ENCODE measurements at regions not wholly inside any gene's neighbourhood (a gene's known extent, or its start where the extent isn't known, plus 50 kb on each side); places are given as distances from the start of the nearest gene placed in this dataset.

DNA sequence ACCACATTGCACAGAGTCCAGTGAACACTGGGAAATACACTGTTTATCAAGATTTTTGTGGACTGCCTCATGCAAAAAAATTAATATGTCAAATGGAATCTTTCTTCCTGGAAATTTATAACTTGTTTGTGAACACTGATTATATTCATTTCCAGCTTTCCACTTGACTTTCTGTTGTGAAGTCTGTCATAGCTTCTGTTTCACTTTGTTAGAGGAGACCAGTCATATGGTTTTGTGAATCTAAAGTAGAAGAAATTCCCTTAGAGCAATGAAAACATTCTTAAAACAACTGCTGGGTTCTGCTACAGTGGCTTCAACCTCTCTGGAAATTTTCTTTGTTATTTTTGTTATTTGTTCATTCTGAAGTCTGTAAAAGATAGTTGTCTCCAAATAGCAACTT lies 349.5 kb upstream of the NFE2L3 start:
- DNase-seq (ENCODE audit: low read depth) = no peak

DNA sequence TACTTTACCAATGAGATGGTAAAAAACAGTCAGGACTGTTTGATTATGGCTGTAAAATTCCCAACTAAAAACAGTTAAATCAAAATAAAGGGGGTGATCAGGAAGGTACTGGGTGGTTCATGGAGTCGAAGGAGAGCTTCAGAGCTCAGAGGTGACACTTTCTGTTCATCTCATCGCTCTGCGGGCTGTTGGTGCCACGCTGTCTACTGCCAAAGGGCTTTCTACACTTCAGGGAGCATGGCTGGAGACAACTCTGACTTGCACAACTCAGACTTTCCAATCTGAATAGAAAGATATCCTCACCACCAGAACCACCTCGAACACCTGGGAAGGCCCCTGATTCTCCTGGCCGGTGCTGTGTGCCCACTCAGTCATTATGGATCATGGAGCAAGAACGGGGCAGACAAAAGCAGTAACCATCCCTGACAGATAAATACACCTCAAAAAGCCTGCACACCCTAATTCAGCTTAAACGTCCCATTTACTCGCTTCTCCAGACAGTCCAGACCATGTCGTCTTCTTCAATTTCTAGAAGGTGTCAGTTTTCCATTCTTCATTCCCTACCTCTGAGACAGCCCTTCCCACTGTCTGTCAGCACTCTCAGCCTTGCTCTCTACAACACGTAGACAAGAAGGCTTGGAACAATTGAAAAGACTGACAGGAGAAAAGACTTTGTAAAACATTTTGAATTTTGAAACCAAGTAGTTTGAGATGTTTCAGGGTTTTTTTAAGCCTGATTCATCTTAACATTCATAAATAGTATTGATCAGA lies 348.7 kb upstream of the NFE2L3 start:
- DNase-seq (ENCODE audit: low read depth) = no peak

DNA sequence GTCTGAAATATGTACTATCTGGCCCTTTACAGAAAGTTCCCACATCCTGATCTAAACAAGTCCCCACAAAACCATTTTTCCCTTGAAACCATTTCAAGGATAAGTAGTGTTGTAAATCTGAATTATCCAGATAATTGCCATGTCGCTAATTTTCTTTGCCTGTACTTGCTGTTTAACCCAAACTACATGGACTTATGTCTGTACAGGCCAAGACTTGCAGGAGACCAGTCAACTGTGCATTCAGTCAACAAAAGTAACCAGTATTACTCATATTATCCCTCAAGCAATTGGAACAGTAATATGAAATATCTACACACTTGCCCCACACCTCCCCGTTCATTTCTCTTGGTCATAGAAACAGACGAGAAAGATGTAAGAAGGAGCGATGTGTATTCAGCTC lies 347.8 kb upstream of the NFE2L3 start:
- DNase-seq (ENCODE audit: low read depth) = no peak

DNA sequence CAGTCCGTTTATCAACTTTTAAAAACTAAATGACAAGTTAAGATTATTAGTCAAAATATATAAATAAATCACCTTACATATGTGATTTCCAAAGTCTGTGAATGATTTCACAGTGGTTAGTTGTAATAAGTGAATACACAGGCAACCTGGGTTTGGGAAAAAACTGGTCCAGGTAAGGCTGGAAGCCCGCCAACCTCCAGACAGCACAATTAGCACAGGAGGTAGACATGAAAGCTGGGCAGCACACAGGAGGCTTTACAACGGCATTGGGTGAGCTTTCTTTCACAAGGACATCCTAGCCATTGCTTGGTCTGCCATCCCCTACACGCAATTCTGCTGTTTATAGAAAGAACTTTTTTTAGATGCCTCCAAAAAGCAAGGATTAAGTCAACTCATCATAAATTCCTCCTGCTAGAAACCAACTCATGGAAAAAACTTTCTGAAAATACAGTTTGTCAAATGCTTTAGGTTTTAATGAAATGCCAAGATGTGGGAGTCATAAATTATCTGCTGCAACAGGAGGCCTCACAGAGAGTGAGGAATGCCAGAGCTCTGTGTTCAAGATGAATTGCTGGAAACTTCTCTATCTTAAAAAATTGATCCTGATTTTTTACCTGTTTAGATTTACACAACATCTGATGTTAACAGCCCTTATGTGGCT lies 346.8 kb upstream of the NFE2L3 start:
- no peak for DNase-seq (ENCODE audit: low read depth)

DNA sequence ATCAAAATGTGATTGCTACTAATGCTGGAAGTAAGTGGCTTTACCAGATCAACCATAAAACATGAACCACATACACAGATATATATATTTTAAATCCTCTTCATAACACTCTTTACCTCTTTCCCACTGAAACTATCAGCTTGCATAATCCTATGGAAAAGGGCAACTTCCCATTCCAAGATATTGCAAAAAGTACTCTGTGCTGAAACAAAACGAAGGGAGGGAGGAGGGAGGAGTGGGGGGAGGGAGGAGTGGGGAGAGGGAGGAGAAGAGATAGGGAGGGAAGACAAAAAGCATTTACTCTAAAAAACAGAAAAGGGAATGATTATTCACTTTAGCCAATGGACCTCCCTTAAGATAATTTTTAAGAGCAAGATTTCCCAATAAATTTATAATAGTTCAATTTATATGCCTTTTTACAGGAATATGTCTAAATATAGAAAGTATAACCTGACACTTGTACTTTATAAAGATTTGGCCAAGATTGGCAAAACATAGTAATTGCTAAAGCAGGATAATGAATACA lies 344.8 kb upstream of the NFE2L3 start:
- no peak for DNase-seq (ENCODE audit: low read depth)

DNA sequence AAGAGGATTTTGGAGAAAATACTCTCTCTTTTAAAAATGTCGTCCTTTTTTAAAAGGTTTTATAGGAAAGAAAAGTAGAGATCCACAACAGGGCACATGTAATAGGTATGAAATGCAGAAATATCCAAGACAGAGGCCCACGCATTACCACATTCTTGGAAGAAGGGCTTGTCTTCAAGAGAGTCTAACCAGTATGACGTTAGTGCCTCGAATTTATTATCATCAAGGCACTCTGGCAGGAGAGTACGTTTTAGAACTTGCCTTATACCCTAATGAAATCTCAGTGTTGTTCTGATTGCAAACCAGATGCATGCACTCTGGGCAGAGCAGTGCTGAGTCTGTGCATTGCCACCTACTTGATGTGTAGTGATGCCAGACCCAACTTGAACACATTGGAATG lies 342.6 kb upstream of the NFE2L3 start:
- no peak for DNase-seq (ENCODE audit: low read depth)

DNA sequence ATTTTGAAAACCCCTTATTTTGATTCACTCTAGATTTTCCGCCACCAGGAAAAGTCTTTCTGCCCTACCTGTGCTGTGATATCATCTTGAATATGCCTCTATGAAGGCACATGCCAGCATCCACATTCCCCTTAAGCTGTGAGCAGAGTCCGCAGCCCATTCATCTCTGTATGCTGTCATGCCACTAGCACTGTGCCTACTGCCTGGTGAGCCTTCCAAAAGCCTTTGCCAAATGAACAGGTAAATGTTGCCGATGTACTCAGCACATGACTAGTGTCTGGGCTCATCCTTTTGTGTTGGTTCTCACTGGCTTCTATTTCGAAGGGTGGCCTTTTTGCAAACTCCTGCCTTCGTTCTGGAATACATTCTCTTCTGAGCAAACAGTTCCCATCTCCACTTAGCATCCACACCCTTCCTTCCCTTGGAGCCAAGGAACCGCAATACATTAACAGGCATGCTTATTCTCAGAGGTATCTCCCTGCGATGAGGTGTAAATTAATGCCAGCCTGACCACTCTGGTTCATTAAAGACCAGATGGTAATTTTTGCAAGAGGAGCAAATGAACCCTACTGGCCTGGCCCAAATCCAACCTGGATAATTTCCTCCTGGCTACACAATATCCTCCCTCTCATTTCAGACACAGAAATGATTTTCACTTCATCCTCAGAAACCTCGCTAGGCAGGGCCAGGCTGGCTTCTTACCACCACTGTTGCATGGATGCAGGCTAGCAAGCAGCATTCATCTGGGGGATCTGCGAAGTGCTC lies 339.7 kb upstream of the NFE2L3 start:
- DNase-seq (ENCODE audit: low read depth) = no peak

DNA sequence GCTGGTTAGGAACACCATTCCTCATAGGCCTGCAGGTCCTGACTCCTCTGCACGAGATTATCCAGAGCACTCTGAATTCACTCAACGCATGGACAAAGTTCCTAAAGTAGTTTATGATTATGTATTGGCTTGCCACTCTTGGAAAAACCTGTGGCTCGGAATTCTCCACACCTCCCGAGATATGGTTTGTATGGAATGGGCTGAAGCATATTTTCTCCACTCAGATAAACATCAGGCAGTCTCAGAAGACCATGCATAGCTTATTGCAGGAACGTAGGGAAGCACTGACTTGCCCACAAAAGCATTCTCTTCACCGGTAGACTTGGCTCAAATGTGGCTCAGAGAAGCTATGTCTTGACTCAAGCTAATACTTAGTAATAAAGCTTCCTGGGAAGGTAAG lies 338.6 kb upstream of the NFE2L3 start:
- no peak for DNase-seq (ENCODE audit: low read depth)

DNA sequence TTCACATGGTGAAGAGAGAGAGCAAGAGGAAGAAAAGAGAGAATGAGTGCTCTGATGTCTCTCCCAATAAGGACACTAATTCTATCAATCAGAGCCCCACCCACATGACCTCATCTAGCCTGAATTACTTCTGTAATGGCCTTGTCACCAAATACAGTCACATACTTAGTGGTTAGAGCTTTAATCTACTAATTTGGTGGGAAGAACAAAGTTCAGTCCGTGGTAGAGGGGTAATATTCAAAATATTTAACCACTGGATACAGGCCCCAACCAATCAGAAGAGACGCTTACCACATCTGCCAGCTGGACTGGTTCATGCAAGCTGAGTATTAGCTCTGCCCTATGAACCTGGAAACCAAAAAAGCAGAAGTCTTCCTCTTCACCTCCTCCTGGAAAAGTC lies 336.3 kb upstream of the NFE2L3 start:
- no peak for DNase-seq (ENCODE audit: low read depth)

DNA sequence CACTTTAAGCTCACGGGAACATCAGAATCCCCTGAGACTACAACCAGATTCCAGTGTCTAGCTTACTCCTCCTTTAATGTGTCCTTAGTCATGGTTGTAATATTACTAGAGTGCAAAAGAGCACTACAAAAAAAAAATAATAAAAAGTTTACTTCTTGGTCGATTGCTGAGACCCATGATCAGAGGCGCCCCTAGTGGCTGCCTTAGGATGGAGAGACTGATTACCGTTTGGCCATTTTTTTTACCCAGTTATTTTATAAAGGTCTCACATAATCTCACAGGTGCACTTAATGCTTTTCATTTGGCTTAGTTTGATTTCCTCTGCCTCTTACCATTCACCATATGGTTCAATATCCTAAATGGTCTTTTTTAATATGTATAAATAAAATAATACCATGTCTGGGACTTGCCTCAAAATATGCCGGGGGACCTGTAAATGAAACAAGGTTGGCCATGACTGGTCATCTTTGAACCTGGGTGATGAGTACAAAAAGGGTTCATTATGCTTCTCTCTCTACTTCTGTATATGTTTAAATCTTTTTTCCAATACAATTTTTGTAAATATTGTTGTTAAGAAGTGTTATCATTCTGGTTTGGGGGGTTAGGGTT lies 331.5 kb upstream of the NFE2L3 start:
- DNase-seq (ENCODE audit: low read depth) = peak; percentile 28

DNA sequence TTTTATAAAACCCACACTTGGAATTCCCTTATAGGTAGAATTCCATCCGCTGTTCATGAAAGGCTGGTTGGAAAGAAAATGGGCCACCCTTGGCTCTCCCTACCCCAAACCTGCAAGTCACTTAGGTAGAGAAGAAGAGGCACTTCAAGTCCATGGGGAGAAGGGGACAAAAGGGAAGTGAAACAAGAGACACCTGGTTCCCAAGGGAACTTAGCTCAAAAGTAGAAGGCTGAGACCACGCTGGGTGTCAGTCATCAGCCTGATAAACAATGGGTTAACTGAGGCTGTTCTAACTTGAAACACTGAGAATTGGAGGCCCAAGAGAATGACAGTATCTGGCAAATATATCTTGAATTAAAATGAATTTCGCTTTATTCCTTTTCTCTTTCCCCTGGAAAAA lies 330.8 kb upstream of the NFE2L3 start:
- DNase-seq (ENCODE audit: low read depth) = no peak

DNA sequence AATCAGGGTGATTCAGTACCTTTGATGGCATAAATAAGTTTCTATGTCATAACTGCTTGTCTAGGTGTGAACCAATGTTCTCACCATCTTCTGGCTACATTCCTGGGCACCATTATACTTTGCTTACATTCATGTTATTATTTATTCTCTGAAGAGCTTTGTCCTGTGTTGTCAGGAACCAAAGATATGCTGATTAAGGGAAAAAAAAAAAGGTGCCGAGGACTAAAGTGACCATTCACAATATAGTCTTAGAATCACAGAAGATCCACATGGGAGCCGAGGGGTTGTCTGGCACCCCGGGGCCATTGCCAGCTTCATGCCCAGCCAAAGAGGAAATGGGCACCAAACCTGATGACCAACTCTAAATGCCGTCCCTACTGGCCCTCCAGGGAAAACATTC lies 329.2 kb upstream of the NFE2L3 start:
- DNase-seq (ENCODE audit: low read depth) = no peak

DNA sequence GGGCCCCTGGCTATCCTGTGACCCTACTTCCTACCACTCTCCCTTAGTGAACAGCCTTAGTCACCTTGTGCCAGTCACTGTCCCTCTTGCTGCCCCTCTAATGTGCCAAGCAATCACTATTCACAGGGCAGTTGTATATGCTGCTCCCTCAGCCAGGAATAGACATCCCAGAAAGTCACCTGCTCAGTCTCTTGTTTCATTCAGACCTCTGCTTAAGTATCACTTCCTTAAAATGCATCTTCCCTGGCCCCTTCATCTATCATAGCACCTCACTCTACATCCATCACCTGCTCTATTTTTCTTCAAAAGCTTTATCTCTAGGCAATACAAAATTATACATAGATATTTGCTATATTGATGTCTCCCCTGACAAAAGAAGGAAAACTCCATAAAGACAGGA lies 328.4 kb upstream of the NFE2L3 start:
- DNase-seq (ENCODE audit: low read depth) = no peak

DNA sequence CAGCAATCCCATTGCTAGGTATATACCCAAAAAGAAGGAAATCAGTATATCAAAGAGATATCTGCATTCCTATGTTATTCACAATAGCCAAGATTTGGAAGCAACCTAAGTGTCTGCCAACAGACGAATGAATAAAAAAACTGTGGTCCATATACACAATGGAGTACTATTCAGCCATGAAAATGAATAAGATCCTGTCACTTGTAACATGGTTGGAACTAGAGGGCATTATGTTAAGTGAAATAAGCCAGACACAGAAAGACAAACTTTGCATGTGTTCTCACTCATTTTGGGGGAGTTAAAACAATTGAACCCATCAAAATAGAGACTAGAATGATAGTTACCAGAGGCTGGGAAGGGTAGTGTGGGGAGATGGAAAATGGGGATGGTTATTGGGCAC lies 323.5 kb upstream of the NFE2L3 start:
- no peak for DNase-seq (ENCODE audit: low read depth)

DNA sequence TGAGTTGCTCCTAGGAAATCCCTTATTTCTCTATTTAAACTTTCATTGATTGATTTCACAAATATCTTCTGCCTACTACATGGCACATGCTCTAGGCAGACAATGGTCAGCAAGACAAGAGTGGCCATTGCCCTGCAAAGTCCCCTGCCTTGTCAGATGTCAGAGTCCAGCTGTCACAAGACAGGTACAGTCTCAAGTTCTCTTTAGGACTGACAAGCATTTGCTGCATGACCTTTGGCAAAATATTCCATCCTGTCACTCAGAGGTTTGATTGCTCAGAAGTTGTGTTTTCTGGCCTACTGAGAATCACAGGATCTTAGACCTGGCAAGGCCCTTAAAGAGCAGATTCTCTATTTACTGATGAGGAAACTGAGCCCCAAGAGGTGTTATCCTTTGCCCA lies 322.3 kb upstream of the NFE2L3 start:
- DNase-seq (ENCODE audit: low read depth) = no peak

DNA sequence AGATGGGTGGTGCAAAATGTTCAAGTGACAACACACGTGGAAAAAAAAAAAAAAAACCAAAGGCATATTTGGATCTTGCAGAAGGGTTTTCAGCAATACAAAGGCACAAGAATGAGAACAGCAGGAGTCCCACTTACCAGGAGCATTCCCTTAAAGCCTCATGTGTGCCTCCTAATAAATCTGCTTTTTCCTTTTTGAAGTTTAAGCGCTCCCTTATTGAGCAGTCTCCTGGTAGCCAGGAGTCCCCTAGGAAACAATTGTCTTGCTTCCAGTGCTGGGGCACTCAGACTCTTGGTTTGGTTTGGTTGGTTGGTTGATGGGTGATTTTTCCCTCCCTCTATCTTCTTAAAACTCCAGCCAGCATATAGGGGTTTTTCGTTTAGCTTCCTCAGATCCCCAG lies 321.8 kb upstream of the NFE2L3 start:
- DNase-seq (ENCODE audit: low read depth) = no peak

DNA sequence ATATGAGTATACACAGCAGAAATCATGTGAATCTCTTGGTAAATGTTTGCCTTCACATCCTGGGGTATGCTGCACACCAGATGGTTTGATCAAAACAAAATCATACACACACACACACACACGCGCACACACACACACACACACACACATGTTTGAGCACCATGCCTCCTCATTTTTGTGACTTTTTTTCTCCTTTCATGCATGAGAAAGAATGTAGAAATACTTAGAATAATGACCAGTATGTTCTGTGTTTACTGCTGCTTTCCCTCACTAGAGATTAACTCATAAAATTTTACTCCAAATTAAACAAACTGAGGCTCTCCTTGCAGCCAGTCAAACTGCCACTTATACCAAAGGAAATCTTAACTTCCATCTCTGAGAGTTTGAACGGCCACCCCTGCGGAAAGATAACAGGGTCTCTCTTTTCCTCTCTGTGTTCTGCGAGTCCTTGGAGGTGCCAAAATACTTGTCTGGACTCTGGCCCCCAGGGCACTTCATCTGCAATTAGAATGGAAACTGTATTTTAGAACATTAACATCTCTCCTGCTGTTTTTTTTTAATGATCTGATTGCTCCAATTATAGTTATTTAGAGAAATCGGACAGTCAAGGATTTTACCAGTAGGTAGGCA lies 320.8 kb upstream of the NFE2L3 start:
- DNase-seq (ENCODE audit: low read depth) = no peak

DNA sequence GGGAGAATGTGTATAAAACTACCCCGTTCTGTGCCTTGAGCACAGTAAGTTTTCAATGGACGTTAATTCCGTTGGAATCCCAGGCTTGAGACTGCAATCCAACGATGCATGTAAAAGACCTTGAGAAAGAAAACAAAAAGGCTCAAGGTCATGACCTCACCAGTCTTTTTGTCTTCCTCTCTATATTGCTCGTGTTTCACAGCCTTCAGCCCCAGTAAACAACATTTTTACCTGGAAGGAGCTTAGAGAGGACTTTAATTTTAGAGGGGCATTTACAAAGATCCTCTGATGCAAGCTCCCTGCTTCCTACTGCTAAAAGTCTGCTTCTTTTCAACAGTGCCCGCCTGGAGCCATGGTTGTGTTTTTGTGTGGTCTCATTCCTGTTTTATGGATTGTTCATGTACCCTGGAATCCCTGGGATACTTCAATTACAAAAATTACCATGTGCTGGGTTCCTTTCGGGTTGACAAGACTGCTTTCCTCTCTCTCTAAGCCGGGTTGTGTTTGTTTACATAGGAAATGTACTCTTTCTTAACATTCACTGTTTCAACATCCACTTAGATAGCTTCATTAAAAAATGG lies 320.1 kb upstream of the NFE2L3 start:
- DNase-seq (ENCODE audit: low read depth) = no peak

DNA sequence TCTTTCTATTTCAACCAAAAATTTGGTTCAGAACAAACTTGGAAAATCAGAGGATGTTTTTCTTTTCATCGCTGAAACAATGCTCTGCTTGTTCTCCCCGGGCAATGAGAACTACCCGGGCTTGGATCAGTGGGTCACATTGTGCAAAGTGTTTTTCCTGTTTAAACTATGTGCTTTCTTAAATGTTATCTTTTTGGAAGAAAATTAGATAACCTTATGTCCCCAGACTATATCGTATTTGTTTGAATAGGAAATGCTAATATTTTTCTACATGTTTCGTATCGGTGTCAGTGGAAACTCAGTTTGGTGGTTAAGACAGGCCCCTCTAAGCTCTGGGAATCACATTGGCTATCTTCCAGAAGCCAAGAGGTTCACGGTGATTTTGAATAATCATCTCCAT lies 319.5 kb upstream of the NFE2L3 start:
- no peak for DNase-seq (ENCODE audit: low read depth)

DNA sequence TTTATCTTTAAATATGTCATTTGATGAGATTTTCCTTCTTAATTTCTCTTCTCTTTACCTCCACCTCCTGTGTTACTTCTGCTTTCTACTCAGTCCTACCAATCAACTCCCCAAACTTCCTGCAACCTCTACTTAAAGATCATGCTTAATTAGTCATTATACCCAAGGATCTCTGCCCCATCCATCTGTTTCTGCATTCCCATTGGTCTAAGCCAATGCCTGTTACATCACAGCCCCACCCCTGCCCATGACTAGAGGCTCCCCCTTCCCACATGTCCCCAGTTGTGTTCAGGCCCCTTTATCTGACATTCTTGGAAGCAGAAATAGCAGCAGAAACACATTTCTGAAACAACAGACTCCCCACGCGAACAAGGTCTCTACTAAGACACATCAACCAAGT lies 319.1 kb upstream of the NFE2L3 start:
- DNase-seq (ENCODE audit: low read depth) = no peak

DNA sequence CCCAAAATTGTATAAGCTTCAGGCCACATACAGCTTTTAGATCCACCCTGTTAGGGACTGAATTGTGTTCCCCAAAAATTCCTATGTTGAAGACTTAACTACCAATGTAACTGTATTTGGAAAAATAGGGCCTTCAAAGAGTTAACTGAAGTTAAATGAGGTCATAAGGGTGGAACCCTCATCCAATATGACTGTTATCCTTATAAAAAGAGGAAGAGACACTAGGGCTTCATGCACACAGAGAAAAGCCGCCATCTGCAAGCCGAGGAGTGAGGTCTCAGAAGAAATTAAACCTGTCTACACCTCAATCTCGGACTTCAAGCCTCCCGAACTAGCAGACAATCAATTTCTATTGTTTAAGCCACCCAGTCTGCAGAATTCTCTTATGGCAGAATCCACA lies 317.9 kb upstream of the NFE2L3 start:
- DNase-seq (ENCODE audit: low read depth) = no peak
